K562 (cell line): ENCODE measurements at regions not wholly inside any gene's neighbourhood (a gene's known extent, or its start where the extent isn't known, plus 50 kb on each side); places are given as distances from the start of the nearest gene placed in this dataset.

Experiments
- ATAC-seq: fragments of 200-7000 bp; cut with Tn5 transposase; 3 replicates; pipeline ENCODE4 v1.9.1; 2020; ENCODE audit warnings: moderate library complexity
- BruUV-seq: library from RNA; stranded (reverse); fragments of 400-500 nt; replicated peaks from 2 replicates; lab custom pipeline; 2021; lab: Mats Ljungman, UMichigan
- CTCF ChIA-PET: fragments of 300-600 bp; formaldehyde crosslinking; extraction: SDS; loops from one replicate; lab custom pipeline; 2021; ENCODE audit warnings: low intra/inter-chr PET ratio; lab: Yijun Ruan, JAX
- POLR2A ChIA-PET: fragments of 300-600, 350-650 bp; sonication (Branson Sonifier 250); formaldehyde crosslinking; extraction: SDS; loops from one replicate; lab custom pipeline; 2021; ENCODE audit warnings: antibody characterized with exemption, inconsistent platforms; lab: Yijun Ruan, JAX
- DNase-seq, 4 experiments: peaks; one replicate each; pipeline versions ENCODE4 v3.0.0 to v3.0.0-alpha.2; 2011 to 2018; ENCODE audit warnings: low spot score in 3 of 4, mixed read lengths in 3 of 4; ENCODE audit errors: extremely low read depth in 1 of 4
- FAIRE-seq: peaks from 2 replicates; lab custom pipeline; 2011; peaks lifted over from hg19 to GRCh38; lab: Jason Lieb, UNC
- H2AFZ ChIP-seq: 2 replicates; pipeline ENCODE4 v1.6.0; 2011; ENCODE audit warnings: low read depth, low read length, control low read depth, inconsistent platforms
- H3K27ac ChIP-seq: fragments of 200-600 bp; 3 replicates; pipeline ENCODE4 v1.8.0; 2011; ENCODE audit warnings: low read depth, mild to moderate bottlenecking, control low read depth, inconsistent platforms, low read length, moderate library complexity, mixed read lengths; ENCODE audit errors: extremely low read depth
- H3K27me3 ChIP-seq, 2 experiments: fragments of 300-600 bp in 1 of 2; 2 replicates in 1 of 2; 3 replicates in 1 of 2; pipeline versions ENCODE4 v1.6.0 to v1.8.0; 2011; ENCODE audit warnings: inconsistent platforms in 2 of 2, low read length in 2 of 2, mild to moderate bottlenecking in 1 of 2, mixed read lengths in 1 of 2, moderate library complexity in 1 of 2; ENCODE audit not compliant: control insufficient read depth in 2 of 2, insufficient read depth in 2 of 2
- H3K36me3 ChIP-seq: fragments of 300-600 bp; 3 replicates; pipeline ENCODE4 v1.8.0; 2011; ENCODE audit warnings: mild to moderate bottlenecking, low read length, inconsistent platforms; ENCODE audit not compliant: control insufficient read depth, insufficient read depth
- H3K4me1 ChIP-seq, 2 experiments: fragments of 200-600 bp in 1 of 2; replicated peaks in 1 of 2; 2 replicates in 1 of 2; 3 replicates in 1 of 2; pipeline versions ENCODE4 v1.5.1 to v1.8.0; 2011; ENCODE audit warnings: inconsistent platforms in 2 of 2, low read length in 2 of 2, mild to moderate bottlenecking in 1 of 2, mixed read lengths in 1 of 2, moderate library complexity in 1 of 2; ENCODE audit not compliant: control insufficient read depth in 2 of 2, insufficient read depth in 2 of 2
- H3K4me2 ChIP-seq: 2 replicates; pipeline ENCODE4 v1.6.1; 2011; ENCODE audit warnings: low read length, control low read depth, inconsistent platforms, mixed read lengths; ENCODE audit not compliant: insufficient read depth
- H3K4me3 ChIP-seq: fragments of 200-600 bp; sonication (generic), shearing (Covaris generic); 2 replicates; pipeline ENCODE4 v1.5.1; 2016; ENCODE audit warnings: control low read depth, inconsistent platforms
- H3K79me2 ChIP-seq: fragments of 200-600 bp; 3 replicates; pipeline ENCODE4 v1.8.0; 2011; ENCODE audit warnings: low read length, inconsistent platforms; ENCODE audit not compliant: control insufficient read depth, insufficient read depth
- H3K9ac ChIP-seq, 2 experiments: 2 replicates each; pipeline versions ENCODE4 v1.6.0 to v1.6.1; 2011; ENCODE audit warnings: low read depth in 2 of 2, low read length in 2 of 2, control low read depth in 1 of 2, inconsistent platforms in 1 of 2, mild to moderate bottlenecking in 1 of 2, mixed read lengths in 1 of 2; ENCODE audit not compliant: insufficient read depth in 1 of 2
- H3K9me1 ChIP-seq: one replicate; pipeline ENCODE4 v1.6.0; 2011; ENCODE audit warnings: inconsistent platforms, mild to moderate bottlenecking, low read length, moderate library complexity; ENCODE audit not compliant: control insufficient read depth, insufficient read depth
- H3K9me3 ChIP-seq: replicated peaks from 2 replicates; pipeline ENCODE4 v1.5.1; 2011; ENCODE audit warnings: low read depth, low read length, inconsistent platforms; ENCODE audit not compliant: control insufficient read depth, insufficient read depth
- H4K20me1 ChIP-seq: replicated peaks from 2 replicates; pipeline ENCODE4 v1.6.1; 2011; ENCODE audit warnings: low read length, inconsistent platforms, mixed read lengths; ENCODE audit not compliant: control insufficient read depth, insufficient read depth
- CBX3 ChIP-seq, 2 experiments: IDR thresholded peaks; 1 replicate in 1 of 2; 2 replicates in 1 of 2; pipeline ENCODE4 v1.6.1; 2012; ENCODE audit warnings: inconsistent platforms in 2 of 2, low read length in 2 of 2, borderline replicate concordance in 1 of 2, control low read depth in 1 of 2
- CBX5 ChIP-seq: IDR thresholded peaks from 2 replicates; pipeline ENCODE4 v1.6.1; 2014; ENCODE audit warnings: low read depth, borderline replicate concordance
- E4F1 ChIP-seq: fragments of 250-450 bp; sonication (Bioruptor Pico); IDR thresholded peaks from 2 replicates; pipeline ENCODE4 v1.5.0; 2021; ENCODE audit warnings: mild to moderate bottlenecking, borderline replicate concordance
- EGR1 ChIP-seq: fragments of 450-650 bp; conservative IDR thresholded peaks from 2 replicates; pipeline ENCODE4 v1.6.1; 2017; ENCODE audit warnings: mild to moderate bottlenecking
- EP300 ChIP-seq: IDR thresholded peaks from 2 replicates; pipeline ENCODE4 v1.6.1; 2012; ENCODE audit warnings: low read length, improper control_type of control experiment
- EWSR1 ChIP-seq: fragments of 450-650 bp; IDR thresholded peaks from 2 replicates; pipeline ENCODE4 v1.6.1; 2018; ENCODE audit warnings: borderline replicate concordance, mild to moderate bottlenecking, low read depth, moderate library complexity; ENCODE audit not compliant: partially characterized antibody
- GMEB1 ChIP-seq: fragments of 250-450 bp; sonication (Bioruptor Pico); IDR thresholded peaks from 2 replicates; pipeline ENCODE4 v1.4.0; 2020; ENCODE audit warnings: mild to moderate bottlenecking
- HNRNPL ChIP-seq: fragments of 200-400 bp; formaldehyde crosslinking; IDR thresholded peaks from 2 replicates; pipeline ENCODE4 v1.6.1; 2017; ENCODE audit warnings: low read depth, mild to moderate bottlenecking, low read length
- NFIX ChIP-seq: fragments of 250-450 bp; sonication (Bioruptor Pico); IDR thresholded peaks from 2 replicates; pipeline ENCODE4 v1.4.0; 2020; ENCODE audit warnings: low read depth, mild to moderate bottlenecking, moderate library complexity
- TEAD1 ChIP-seq, 2 experiments: fragments of 450-650 bp in 1 of 2; sonication (generic) in 1 of 2; formaldehyde crosslinking; IDR thresholded peaks; 2 replicates each; pipeline versions ENCODE4 v1.4.0 to v1.8.0; 2020 to 2022; ENCODE audit warnings: mild to moderate bottlenecking in 2 of 2, missing genetic modification reagents in 1 of 2
- TRIM28 ChIP-seq: fragments of 450-650 bp; IDR thresholded peaks from 2 replicates; pipeline ENCODE4 v1.6.1; 2017
- TSC22D4 ChIP-seq: fragments of 450-650 bp; IDR thresholded peaks from 2 replicates; pipeline ENCODE4 v1.6.1; 2016; ENCODE audit warnings: missing genetic modification characterization, missing biosample characterization, control low read depth
- WHSC1 ChIP-seq: IDR thresholded peaks from one replicate; pipeline ENCODE4 v1.6.1; 2012; ENCODE audit warnings: low read length, control low read depth, inconsistent platforms
- ZEB2 ChIP-seq: fragments of 450-650 bp; IDR thresholded peaks from 2 replicates; pipeline ENCODE4 v1.6.1; 2016
- ZKSCAN8 ChIP-seq: fragments of 200-800 bp; sonication (Bioruptor generic); IDR thresholded peaks from 2 replicates; pipeline ENCODE4 v1.6.1; 2016; ENCODE audit warnings: missing genetic modification characterization, missing compliant biosample characterization
- ZNF280A ChIP-seq: fragments of 450-650 bp; IDR thresholded peaks from 2 replicates; pipeline ENCODE4 v1.6.1; 2018; ENCODE audit warnings: mild to moderate bottlenecking, low read depth; ENCODE audit not compliant: partially characterized antibody
- ZNF507 ChIP-seq: conservative IDR thresholded peaks from 2 replicates; pipeline ENCODE4 v1.6.1; 2017; ENCODE audit warnings: missing genetic modification characterization, missing compliant biosample characterization
- ZNF561 ChIP-seq: fragments of 450-650 bp; formaldehyde crosslinking; conservative IDR thresholded peaks from 2 replicates; pipeline ENCODE4 v1.4.0; 2020; ENCODE audit warnings: mild to moderate bottlenecking, moderate library complexity
- WGBS: fragments of 100-300 bp; shearing (Covaris generic); methylation state at CpG from one replicate; pipeline ENCODE4 v1.1.6; 2016; ENCODE audit warnings: low coverage, mixed read lengths; ENCODE audit not compliant: insufficient coverage; ENCODE audit errors: missing lambda C conversion rate; 5-methylcytosine and 5-hydroxymethylcytosine counted together
- in situ Hi-C: fragments of 300-500 bp; cut with MboI; formaldehyde crosslinking; loops from 4 replicates; pipeline ENCODE4 v1.15.0; 2018; ENCODE audit warnings: inconsistent platforms, mixed read lengths
- intact Hi-C: fragments of 100-400 bp; cut with micrococcal nuclease; formaldehyde crosslinking; loops from 2 replicates; pipeline ENCODE4 v1.14.2; 2022

- Histone ChIP-seq H3K4me3 (no peak overlapping the region), H3K4me1 (no peaks in the 10 kb centered on the region; a peak in 1 of 5 replicates), H3K9me1 (no peaks in the 10 kb centered on the region), H4K20me1 (no peaks in the 10 kb centered on the region), H3K36me3 (no peaks in the 10 kb centered on the region), H3K27ac (no peak overlapping the region), H3K4me2 (no peak overlapping the region), H3K9me3 (peaks cover 4% of the 10 kb centered on the region; the same call in 1 of the 2 replicates), H2AFZ (no peak overlapping the region; the same call in 1 of the 2 replicates), H3K9ac (no peak overlapping the region), H3K79me2 (no peaks in the 10 kb centered on the region), H3K27me3 (no peaks in the 10 kb centered on the region)
- no peak for DNase-seq
- ChIA-PET POLR2A (no interaction called here), CTCF (no interaction called here)
- intact Hi-C loops, result no loop called here
- in situ Hi-C loops, result no loop called here
- no TSS peak for BruUV-seq
- no peak for ATAC-seq
- FAIRE-seq, result no peak
- TF ChIP-seq GMEB1 (CRISPR knock-in tag), result no peak
- no peak for TF ChIP-seq TSC22D4 (tag)
- no peak for TF ChIP-seq E4F1 (CRISPR knock-in tag)
- TF ChIP-seq TEAD1 (CRISPR knock-in tag; IDR thresholded peaks at IDR 0.05), result no peak
- no peak for TF ChIP-seq EP300
- no peak for TF ChIP-seq EGR1
- TF ChIP-seq CBX3 (IDR thresholded peaks at IDR 0.05; ENCODE audit: borderline replicate concordance in 1 of 2, low read length in 2 of 2), result peak in 1 of 2 experiments; percentile 87; a peak in 2 of 3 replicates
- 0 out of 2 replicates have a peak, but pooled peaks have one; percentile 32 for TF ChIP-seq CBX5
- peak; percentile 90 for TF ChIP-seq ZNF280A
- no peak for TF ChIP-seq NFIX (CRISPR knock-in tag)
- 0 out of 2 replicates have a peak, but pooled peaks have one; percentile 60 for TF ChIP-seq ZNF561 (CRISPR knock-in tag)
- TF ChIP-seq EWSR1, result no peak
- no peak for TF ChIP-seq WHSC1
- TF ChIP-seq ZKSCAN8 (CRISPR knock-in tag), result no peak
- 0 out of 2 replicates have a peak, but pooled peaks have one; percentile 42 for TF ChIP-seq ZEB2
- TF ChIP-seq HNRNPL, result no peak
- TF ChIP-seq TRIM28, result peak; percentile 68
- no peak for TF ChIP-seq ZNF507 (tag)
- 8% methylated on average over 8 of the region's 8 CpGs for WGBS
These were observed 112.1 kb downstream of the AKR1D1 start for GRCh38 chr7:138188290-138188858.
